Keratinocyte (primary cell): ENCODE measurements at regions not wholly inside any gene's neighbourhood (a gene's known extent, or its start where the extent isn't known, plus 50 kb on each side); places are given as distances from the start of the nearest gene placed in this dataset.

Experiments used
- CTCF ChIP-seq, 3 experiments: IDR thresholded peaks in 1 of 3; conservative IDR thresholded peaks in 1 of 3; optimal IDR thresholded peaks in 1 of 3; 2 replicates in 2 of 3; 3 replicates in 1 of 3; pipeline versions ENCODE3 to v1.5.1; 2011; ENCODE audit warnings: low read length in 3 of 3, mild to moderate bottlenecking in 3 of 3, moderate library complexity in 2 of 3, control low read depth in 1 of 3, inconsistent platforms in 1 of 3; ENCODE audit not compliant: insufficient read depth in 2 of 3; ENCODE audit errors: extremely low read depth in 1 of 3
- EZH2 ChIP-seq: IDR thresholded peaks from one replicate; pipeline ENCODE4 v1.6.1; 2012; ENCODE audit warnings: inconsistent platforms, mild to moderate bottlenecking, low read length, moderate library complexity

- TF ChIP-seq CTCF (optimal IDR thresholded peaks at IDR 0.05 in 1 of 3, IDR thresholded peaks at IDR 0.05 in 1 of 3, conservative IDR thresholded peaks at IDR 0.05 in 1 of 3; ENCODE audit: extremely low read depth in 1 of 3, insufficient read depth in 2 of 3, low read length in 3 of 3) (no peak), EZH2 (no peak)
Measured at GRCh38 chr19:28858933-28859332, 354.0 kb downstream of the UQCRFS1 start.
